ENCODE measurements at regions not wholly inside any gene's neighbourhood (a gene's known extent, or its start where the extent isn't known, plus 50 kb on each side); places are given as distances from the start of the nearest gene placed in this dataset.

DNA sequence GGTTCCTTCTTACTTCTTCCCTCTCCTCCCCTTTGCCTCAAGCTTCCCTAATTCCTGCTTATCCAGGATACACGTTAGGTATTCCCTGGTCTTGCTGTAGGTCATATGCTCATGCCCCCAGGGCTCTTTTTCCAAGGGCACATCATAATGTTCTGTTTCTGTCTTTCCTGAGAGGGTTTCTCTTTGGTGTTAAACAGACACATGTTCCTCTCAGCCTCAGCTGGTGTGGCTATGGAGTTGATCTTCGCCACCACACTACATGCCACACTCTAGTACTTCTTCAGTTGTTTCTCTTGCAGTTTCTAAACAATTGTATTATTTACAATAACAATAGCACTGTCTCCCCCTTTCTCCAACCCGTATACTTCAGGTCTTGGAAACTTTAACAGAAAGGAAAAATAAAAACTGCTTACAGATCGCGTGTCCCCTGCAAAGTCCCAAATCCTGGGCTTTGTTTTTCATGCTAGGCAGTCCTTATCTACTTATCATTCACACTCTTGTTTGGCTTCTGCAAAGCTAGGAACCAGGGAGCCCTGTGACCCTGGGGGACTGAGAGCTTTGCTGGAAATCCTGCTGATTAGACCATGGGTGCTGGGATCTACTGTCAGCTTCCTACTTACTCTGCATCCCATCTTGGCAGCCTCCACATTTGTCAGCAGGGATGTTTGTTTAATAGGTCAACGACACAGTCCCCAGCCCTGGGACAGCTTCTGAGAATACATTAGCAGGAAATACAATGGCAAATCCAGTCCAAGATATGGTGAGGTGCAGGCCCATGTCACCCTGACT, 193.9 kb upstream of the BMPER start:
- H3K36me3 Mint-ChIP-seq = no peaks in the 10 kb centered on the region
- no peak overlapping the region for H3K27ac Mint-ChIP-seq
- Histone ChIP-seq H3K4me1 (ENCODE audit: control insufficient read depth in 1 of 2, insufficient read depth in 2 of 2, low read length in 2 of 2) (no peaks in the 10 kb centered on the region), H3K27me3 (ENCODE audit: control insufficient read depth in 2 of 2, insufficient read depth in 2 of 2, low read length in 2 of 2) (no peaks in the 10 kb centered on the region), H3K36me3 (replicated peaks in 1 of 2; ENCODE audit: control insufficient read depth in 1 of 2, insufficient read depth in 2 of 2, low read length in 2 of 2) (no peaks in the 10 kb centered on the region), H3K27ac (ENCODE audit: low read depth in 1 of 2, low read length in 2 of 2) (no peak overlapping the region), H3K4me2 (replicated peaks; ENCODE audit: extremely low read depth, low read length, poor library complexity, severe bottlenecking) (no peak overlapping the region), H3K9me3 (replicated peaks in 1 of 2; ENCODE audit: control insufficient read depth in 1 of 2, insufficient read depth in 1 of 2, low read length in 2 of 2) (no peaks in the 10 kb centered on the region), H3K79me2 (ENCODE audit: insufficient read depth, low read length) (no peaks in the 10 kb centered on the region), H2AFZ (ENCODE audit: insufficient read depth, low read depth, low read length, poor library complexity, severe bottlenecking) (no peak overlapping the region), H3K9ac (ENCODE audit: insufficient read depth, low read length, poor library complexity, severe bottlenecking) (no peak overlapping the region), H4K20me1 (ENCODE audit: insufficient read depth, low read length) (no peaks in the 10 kb centered on the region), H3K4me3 (replicated peaks in 1 of 3; ENCODE audit: low read depth in 2 of 3, low read length in 3 of 3) (no peak overlapping the region)
- WGBS (ENCODE audit: insufficient coverage) = 96% methylated on average over 5 of the region's 6 CpGs
- H3K4me3 Mint-ChIP-seq = no peak overlapping the region
- no peaks in the 10 kb centered on the region for H3K4me1 Mint-ChIP-seq
- H3K9me3 Mint-ChIP-seq = no peaks in the 10 kb centered on the region
- DNase-seq = no peak
- TF ChIP-seq, protein P1, sequence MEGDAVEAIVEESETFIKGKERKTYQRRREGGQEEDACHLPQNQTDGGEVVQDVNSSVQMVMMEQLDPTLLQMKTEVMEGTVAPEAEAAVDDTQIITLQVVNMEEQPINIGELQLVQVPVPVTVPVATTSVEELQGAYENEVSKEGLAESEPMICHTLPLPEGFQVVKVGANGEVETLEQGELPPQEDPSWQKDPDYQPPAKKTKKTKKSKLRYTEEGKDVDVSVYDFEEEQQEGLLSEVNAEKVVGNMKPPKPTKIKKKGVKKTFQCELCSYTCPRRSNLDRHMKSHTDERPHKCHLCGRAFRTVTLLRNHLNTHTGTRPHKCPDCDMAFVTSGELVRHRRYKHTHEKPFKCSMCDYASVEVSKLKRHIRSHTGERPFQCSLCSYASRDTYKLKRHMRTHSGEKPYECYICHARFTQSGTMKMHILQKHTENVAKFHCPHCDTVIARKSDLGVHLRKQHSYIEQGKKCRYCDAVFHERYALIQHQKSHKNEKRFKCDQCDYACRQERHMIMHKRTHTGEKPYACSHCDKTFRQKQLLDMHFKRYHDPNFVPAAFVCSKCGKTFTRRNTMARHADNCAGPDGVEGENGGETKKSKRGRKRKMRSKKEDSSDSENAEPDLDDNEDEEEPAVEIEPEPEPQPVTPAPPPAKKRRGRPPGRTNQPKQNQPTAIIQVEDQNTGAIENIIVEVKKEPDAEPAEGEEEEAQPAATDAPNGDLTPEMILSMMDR (IDR thresholded peaks at IDR 0.05) = no peak
- intact Hi-C loops (cut with micrococcal nuclease) = no loop called here
- peaks cover 0 to 3% (median 0%) of the 10 kb centered on the region in 3 donors for H3K27me3 Mint-ChIP-seq (ENCODE audit: low read depth in 3 of 3)

DNA sequence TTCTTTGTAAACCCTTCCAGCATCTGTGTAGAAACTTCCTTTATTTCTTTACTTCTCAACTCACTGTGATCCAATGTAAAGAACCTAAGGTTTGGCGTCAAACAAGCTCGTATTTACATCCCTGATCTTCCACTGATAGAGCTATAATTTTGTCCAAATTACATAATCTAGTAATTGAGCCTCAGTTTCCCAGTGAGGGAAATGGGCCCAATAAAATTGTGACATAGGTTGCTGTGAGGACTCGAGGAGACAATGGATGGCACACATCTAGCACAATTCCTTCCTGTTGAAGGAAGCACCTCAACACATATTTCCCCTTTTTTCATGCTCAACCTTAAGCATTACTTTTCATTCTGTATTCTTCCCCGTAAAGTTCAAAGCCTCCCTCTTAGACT, 193.3 kb upstream of the BMPER start:
- intact Hi-C loops (cut with micrococcal nuclease) = no loop called here

More for the DNA sequence above, 193.3 kb upstream of the BMPER start:
- no peak overlapping the region for H2AFZ ChIP-seq (ENCODE audit: insufficient read depth, low read depth, low read length, poor library complexity, severe bottlenecking)
- Mint-ChIP-seq H3K27me3 (ENCODE audit: low read depth in 3 of 3) (peaks cover 0 to 3% (median 0%) of the 10 kb centered on the region in 3 donors), H3K4me3 (no peak overlapping the region), H3K27ac (no peak overlapping the region), H3K36me3 (no peaks in the 10 kb centered on the region), H3K4me1 (no peaks in the 10 kb centered on the region), H3K9me3 (no peaks in the 10 kb centered on the region)
- no peak overlapping the region for H3K4me2 ChIP-seq (replicated peaks; ENCODE audit: extremely low read depth, low read length, poor library complexity, severe bottlenecking)
- no peaks in the 10 kb centered on the region for H3K36me3 ChIP-seq (replicated peaks in 1 of 2; ENCODE audit: control insufficient read depth in 1 of 2, insufficient read depth in 2 of 2, low read length in 2 of 2)
- no peaks in the 10 kb centered on the region for H3K79me2 ChIP-seq (ENCODE audit: insufficient read depth, low read length)
- no peaks in the 10 kb centered on the region for H3K27me3 ChIP-seq (ENCODE audit: control insufficient read depth in 2 of 2, insufficient read depth in 2 of 2, low read length in 2 of 2)
- TF ChIP-seq, protein P1 (IDR thresholded peaks at IDR 0.05) = no peak
- no peaks in the 10 kb centered on the region for H4K20me1 ChIP-seq (ENCODE audit: insufficient read depth, low read length)
- H3K4me1 ChIP-seq (ENCODE audit: control insufficient read depth in 1 of 2, insufficient read depth in 2 of 2, low read length in 2 of 2) = no peaks in the 10 kb centered on the region
- no peak overlapping the region for H3K27ac ChIP-seq (ENCODE audit: low read depth in 1 of 2, low read length in 2 of 2)
- DNase-seq = no peak
- H3K9ac ChIP-seq (ENCODE audit: insufficient read depth, low read length, poor library complexity, severe bottlenecking) = no peak overlapping the region
- no peaks in the 10 kb centered on the region for H3K9me3 ChIP-seq (replicated peaks in 1 of 2; ENCODE audit: control insufficient read depth in 1 of 2, insufficient read depth in 1 of 2, low read length in 2 of 2)
- WGBS (ENCODE audit: insufficient coverage) = 71% methylated on average over 1 of the region's 4 CpGs
- H3K4me3 ChIP-seq (replicated peaks in 1 of 3; ENCODE audit: low read depth in 2 of 3, low read length in 3 of 3) = no peak overlapping the region
